A673 (cell line): ENCODE measurements at regions not wholly inside any gene's neighbourhood (a gene's known extent, or its start where the extent isn't known, plus 50 kb on each side); places are given as distances from the start of the nearest gene placed in this dataset.

Experiments
- BruUV-seq: library from RNA; stranded (reverse); fragments of 400-500 nt; replicated peaks from 2 replicates; lab custom pipeline; 2021; lab: Mats Ljungman, UMichigan
- CTCF ChIA-PET: fragments of 300-600 bp; sonication (Branson Sonifier 250); formaldehyde crosslinking; loops from one replicate; lab custom pipeline; 2022; ENCODE audit warnings: antibody characterized with exemption; lab: Charles Lee
- POLR2A ChIA-PET: fragments of 300-600 bp; sonication (Branson Sonifier 250); formaldehyde crosslinking; loops from one replicate; lab custom pipeline; 2022; ENCODE audit warnings: antibody characterized with exemption; ENCODE audit not compliant: low non-redundant PET; lab: Charles Lee
- DNase-seq: peaks from one replicate; pipeline ENCODE4 v3.0.0-alpha.2; 2015; ENCODE audit warnings: low spot score
- H3K27ac ChIP-seq: fragments of 200-600 bp; sonication (generic); 2 replicates; pipeline ENCODE4 v1.5.1; 2016; ENCODE audit warnings: mixed run types, low read depth, mild to moderate bottlenecking, mixed read lengths, antibody characterized with exemption, low read length; ENCODE audit not compliant: poor library complexity, severe bottlenecking
- H3K27me3 ChIP-seq: fragments of 200-600 bp; sonication (generic); replicated peaks from 2 replicates; pipeline ENCODE4 v1.6.1; 2017; ENCODE audit warnings: mixed run types, low read depth, mild to moderate bottlenecking, mixed read lengths, antibody characterized with exemption, low read length; ENCODE audit not compliant: insufficient read depth, poor library complexity
- H3K36me3 ChIP-seq: fragments of 200-600 bp; sonication (generic); 2 replicates; pipeline ENCODE4 v1.6.1; 2016; ENCODE audit warnings: mixed run types, mild to moderate bottlenecking, mixed read lengths, antibody characterized with exemption, low read length; ENCODE audit not compliant: insufficient read depth, poor library complexity, severe bottlenecking
- H3K4me1 ChIP-seq: fragments of 200-600 bp; sonication (generic); 2 replicates; pipeline ENCODE4 v1.6.1; 2017; ENCODE audit warnings: mixed run types, mild to moderate bottlenecking, mixed read lengths, antibody characterized with exemption, low read length; ENCODE audit not compliant: insufficient read depth, poor library complexity, severe bottlenecking
- H3K4me3 ChIP-seq: fragments of 200-600 bp; sonication (generic); 2 replicates; pipeline ENCODE4 v1.5.1; 2016; ENCODE audit warnings: low read depth, mixed run types, mild to moderate bottlenecking, mixed read lengths, low read length; ENCODE audit not compliant: poor library complexity, severe bottlenecking
- H3K9me3 ChIP-seq: fragments of 200-600 bp; sonication (generic); 2 replicates; pipeline ENCODE4 v1.6.1; 2016; ENCODE audit warnings: mixed run types, low read depth, mild to moderate bottlenecking, mixed read lengths, antibody characterized with exemption, low read length; ENCODE audit not compliant: poor library complexity, severe bottlenecking
- CTCF ChIP-seq: fragments of 300-800, 200-600 bp; sonication (generic); conservative IDR thresholded peaks from 2 replicates; pipeline ENCODE4 v1.5.1; 2017; ENCODE audit warnings: low read depth, mild to moderate bottlenecking, antibody characterized with exemption, low read length, moderate library complexity, mixed read lengths
- EZH2 ChIP-seq: fragments of 200-600 bp; sonication (generic); IDR thresholded peaks from 2 replicates; pipeline ENCODE4 v1.6.1; 2017; ENCODE audit warnings: borderline replicate concordance, low read depth, mild to moderate bottlenecking, mixed read lengths, antibody characterized with exemption, low read length; ENCODE audit not compliant: poor library complexity, severe bottlenecking
- intact Hi-C: fragments of 100-400 bp; cut with micrococcal nuclease; formaldehyde crosslinking; loops from one replicate; pipeline ENCODE4 v1.10.0; 2022; ENCODE audit not compliant: unreplicated experiment

- no TSS peak for BruUV-seq
- Histone ChIP-seq H3K4me3 (no peak overlapping the region), H3K27ac (no peak overlapping the region), H3K9me3 (no peaks in the 10 kb centered on the region), H3K27me3 (no peaks in the 10 kb centered on the region), H3K4me1 (no peaks in the 10 kb centered on the region), H3K36me3 (no peaks in the 10 kb centered on the region)
- TF ChIP-seq EZH2: no peak
- no peak for TF ChIP-seq CTCF
- ChIA-PET POLR2A (no interaction called here), CTCF (no interaction called here)
- no peak for DNase-seq
- intact Hi-C loops: no loop called here
Measured at GRCh38 chr3:139827833-139828232, 107.2 kb upstream of the CLSTN2 start.

GRCh38 chr3:139824864-139825263, 110.1 kb upstream of the CLSTN2 start:
- Histone ChIP-seq H3K4me1 (no peaks in the 10 kb centered on the region), H3K4me3 (no peak overlapping the region), H3K9me3 (no peaks in the 10 kb centered on the region), H3K27ac (no peak overlapping the region), H3K27me3 (no peaks in the 10 kb centered on the region), H3K36me3 (no peaks in the 10 kb centered on the region)
- intact Hi-C loops: no loop called here
- BruUV-seq: no TSS peak
- CTCF ChIA-PET: no interaction called here
- DNase-seq: no peak
- TF ChIP-seq EZH2: no peak
- POLR2A ChIA-PET: no interaction called here

- POLR2A ChIA-PET: no interaction called here
Measured at GRCh38 chr3:139814646-139815045, 120.3 kb upstream of the CLSTN2 start.

More at GRCh38 chr3:139814646-139815045, 120.3 kb upstream of the CLSTN2 start:
- Histone ChIP-seq H3K9me3 (no peaks in the 10 kb centered on the region), H3K27me3 (no peaks in the 10 kb centered on the region), H3K36me3 (no peaks in the 10 kb centered on the region), H3K4me1 (no peaks in the 10 kb centered on the region), H3K27ac (no peak overlapping the region), H3K4me3 (no peak overlapping the region)
- TF ChIP-seq CTCF (no peak), EZH2 (no peak)
- CTCF ChIA-PET: no interaction called here
- no peak for DNase-seq
- BruUV-seq: no TSS peak
- intact Hi-C loops: no loop called here
